NCI-H526 treated with DMSO at 0.1 percent for 48 hours (cell line): ENCODE measurements at regions not wholly inside any gene's neighbourhood (a gene's known extent, or its start where the extent isn't known, plus 50 kb on each side); places are given as distances from the start of the nearest gene placed in this dataset.

Source experiments
- DNase-seq: peaks from one replicate; lab custom pipeline; 2025; lab: John Stamatoyannopoulos, UW

DNA sequence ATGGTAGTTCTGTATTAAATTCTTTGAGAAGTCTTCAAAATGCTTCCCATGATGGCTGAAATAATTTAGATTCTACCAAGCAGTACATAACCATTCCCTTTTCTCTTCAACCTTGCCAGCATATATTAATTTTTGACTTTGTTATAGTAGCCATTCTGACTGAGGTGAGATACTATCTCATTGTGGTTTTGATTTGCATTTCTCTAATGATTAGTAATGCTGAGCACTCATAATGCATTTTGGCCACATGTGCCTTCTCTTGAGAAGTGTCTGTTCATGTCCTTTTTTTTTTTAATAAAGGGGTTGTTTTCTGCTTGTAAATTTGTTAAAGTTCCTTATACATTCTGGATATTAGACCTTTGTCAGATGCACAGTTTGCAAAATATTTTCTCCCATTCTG, 173.9 kb downstream of the CALCRL start:
- DNase-seq: peak; percentile 76

DNA sequence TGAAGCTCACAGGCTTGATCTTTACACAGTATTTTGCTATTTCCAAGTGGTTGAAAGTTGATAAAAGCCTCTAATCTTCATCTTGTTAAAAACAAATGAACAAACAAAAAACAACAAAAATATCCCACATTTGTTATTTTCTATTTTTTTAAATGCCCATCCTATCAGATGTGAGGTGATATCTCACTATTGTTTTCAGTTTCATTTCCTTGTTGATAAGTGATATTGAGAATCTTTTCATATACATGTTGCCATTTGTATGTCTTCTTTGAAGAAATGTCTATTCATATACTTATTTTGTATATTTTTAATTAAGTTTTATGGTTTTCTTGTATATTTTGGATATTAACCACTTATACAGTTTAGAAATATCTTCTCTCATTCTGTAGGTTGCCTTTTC, 175.8 kb downstream of the CALCRL start:
- DNase-seq: no peak

DNA sequence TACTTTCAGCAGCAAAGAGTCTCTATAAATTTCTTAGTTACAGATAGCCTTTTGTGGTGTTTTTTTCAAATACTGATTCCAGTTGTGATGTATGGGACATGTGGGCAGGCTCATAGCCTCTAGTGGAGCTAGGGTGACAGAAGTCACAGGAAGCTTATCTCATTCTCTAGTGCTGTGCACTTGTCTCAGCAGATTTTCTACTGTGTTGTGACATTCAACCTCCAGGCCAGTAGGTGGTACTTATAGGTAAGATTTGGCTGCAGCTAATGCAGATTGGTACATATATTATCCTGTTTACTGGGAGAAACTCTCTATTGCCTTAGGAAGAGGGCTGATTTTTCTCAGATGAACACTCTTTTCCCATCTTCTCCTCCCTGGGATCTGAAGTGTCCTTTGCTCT, 176.2 kb downstream of the CALCRL start:
- DNase-seq: no peak

DNA sequence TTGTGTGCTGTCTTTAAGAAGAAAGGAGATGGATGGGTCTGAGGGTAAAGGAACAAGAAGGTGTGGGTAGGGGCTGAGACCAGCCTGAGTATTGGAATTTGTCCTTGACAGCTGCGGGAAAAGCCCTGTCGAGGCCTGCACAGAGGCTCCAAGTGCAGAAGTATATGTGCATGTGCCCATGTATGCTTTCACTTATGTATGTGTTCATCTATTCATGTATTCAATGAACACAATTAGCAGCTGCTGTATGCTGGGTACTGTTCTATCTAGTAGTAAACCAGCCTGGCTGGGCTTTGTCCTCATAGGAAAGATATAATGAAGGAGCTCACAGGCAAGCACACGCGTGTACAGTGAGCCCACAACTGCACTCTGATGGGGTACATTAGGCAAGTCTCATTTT, 181.4 kb downstream of the CALCRL start:
- no peak for DNase-seq

DNA sequence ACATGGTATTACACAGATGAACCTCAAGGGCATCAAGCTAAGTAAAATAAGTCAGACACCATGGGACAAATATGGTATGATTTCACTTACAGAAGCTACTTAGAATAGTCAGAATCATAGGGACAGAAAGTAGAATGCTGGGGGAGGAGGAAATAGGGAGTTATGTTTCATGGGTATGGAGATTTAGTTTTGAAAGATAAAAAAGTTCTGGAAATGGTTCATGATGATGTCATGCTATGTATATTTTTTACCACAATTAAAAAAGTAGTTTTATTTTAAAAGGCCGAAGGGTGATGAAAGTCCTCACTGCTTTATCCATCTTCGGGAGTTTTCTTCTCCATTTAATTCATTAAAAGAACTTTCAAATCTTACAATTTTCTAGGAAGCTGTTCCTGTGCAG, 181.9 kb downstream of the CALCRL start:
- DNase-seq: no peak

DNA sequence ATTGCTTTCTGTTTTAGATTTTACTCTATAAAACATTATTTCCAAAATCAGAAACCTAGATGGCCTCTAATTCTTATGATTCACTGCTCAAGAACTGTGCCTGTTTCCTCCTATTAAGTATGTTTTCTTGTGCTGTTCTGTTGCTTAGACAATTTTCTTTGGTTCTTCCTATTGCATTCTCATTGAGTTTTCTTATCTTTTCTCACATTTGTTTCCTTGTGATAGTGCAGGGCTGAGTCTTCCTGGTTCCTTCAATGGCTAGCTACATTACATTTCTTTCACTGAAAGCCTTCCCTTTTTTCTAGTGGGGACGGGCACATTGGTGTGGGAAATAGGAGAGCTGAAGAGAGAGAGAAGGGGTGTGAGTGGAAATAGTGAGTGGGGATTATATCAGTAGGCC, 183.4 kb downstream of the CALCRL start:
- DNase-seq: no peak

DNA sequence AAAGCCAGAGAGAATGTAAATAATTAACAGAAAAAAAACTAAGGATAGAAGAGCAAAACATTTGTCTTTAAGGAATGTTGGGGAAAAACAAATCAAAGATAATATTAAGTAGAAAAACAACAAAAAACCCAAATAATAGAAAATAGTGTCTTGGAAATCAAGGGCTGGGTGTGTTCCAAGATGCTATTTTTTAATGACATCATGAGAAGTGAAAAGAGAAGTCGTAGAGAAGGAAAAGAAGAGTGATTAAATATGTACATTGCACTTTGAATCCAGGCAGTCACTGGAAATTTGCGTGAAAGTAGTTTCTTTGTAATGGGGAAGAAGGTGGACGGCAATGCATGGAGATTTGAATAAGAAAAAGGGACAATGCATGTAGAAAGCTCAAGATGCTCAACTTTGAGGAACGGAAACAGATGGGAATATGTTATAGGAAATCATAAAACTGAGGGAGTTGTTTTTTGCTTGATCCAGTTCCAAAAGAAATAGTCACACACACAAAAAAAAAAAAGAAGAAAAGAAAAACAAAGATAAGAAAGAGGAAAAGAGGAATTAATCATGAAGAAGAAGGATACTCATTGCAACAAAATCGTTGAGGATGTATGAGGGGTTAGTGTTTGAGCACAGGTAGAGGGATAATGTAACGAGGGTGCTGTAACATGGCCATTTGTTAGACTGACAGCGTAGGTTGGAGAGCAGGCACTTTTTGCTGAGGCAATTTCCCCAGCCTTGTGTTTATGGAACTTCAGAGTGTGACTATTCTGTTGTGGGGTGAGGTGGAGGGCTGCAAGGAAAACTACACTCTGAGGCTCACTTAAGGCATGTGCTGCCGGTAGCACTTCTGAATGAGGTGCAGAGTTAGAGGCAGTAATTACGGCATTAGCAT, 184.1 kb downstream of the CALCRL start:
- no peak for DNase-seq

DNA sequence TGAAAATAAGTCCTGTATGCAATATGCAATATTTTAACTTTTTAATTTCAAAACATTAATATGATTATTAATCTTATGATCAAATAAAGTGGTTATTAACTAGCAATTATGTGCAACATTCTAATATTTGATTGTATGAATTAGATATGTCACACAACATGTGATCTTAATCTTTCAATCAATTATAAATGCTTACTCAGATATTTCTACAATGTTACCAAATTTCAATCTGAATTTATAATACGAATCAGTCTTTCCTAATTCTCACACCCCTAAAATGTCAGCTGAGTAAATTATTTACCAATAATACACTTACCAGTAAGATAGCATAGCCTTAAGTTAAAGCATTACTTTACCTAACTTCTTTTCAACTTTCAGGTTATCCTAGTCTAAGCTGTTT, 186.3 kb downstream of the CALCRL start:
- no peak for DNase-seq

DNA sequence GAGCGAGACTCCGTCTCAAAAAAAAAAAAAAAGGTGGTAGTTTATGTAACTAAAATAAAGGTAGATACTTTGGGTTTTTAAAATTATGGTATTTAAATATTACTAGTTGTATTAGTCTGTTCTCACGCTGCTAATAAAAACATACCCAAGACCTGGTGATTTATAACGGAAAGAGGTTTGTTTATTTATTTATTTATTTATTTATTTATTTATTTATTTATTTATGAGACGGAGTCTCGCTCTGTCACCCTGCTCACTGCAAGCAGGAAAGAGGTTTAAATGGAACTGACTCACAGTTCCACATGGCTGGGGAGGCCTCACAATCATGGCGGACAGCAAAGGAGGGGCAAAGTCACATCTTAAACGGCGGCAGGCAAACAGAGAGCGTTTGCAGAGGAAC, 196.0 kb downstream of the CALCRL start:
- DNase-seq: no peak

DNA sequence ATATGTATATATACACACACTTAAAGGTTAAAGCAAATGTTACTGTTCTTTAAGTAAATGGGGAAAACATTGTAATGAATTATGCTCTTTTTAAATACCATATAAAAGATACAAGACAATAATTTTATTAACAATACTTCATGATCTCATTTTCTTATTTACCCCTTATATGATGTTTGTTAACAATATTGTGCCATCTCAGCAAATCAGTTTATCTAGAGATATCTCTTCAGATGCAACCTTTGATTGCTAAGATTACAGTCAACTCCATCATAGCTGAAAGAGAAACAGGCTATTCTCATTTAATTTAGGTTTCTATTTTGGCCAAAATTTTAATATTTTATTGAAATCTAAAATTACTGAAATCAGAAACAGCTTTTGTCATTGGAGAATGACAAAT, 197.9 kb downstream of the CALCRL start:
- no peak for DNase-seq

DNA sequence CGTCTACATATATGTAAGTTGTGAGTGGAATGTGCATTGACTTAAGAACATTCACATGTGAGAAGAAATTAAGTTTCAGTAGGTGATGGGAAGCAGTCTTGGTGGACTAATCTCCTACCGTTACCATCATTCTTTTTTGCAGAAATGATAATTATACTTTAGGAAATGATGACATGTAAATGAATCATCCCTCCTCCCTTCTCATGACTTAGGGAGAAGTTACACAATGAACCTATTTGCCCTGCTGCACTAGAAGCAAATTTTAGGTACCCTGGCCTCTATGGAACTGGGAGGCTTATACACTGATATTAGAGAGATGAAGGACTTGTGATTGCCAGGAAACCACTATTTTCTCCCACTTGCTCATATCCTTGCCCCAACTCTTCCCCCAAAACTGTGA, 214.2 kb downstream of the CALCRL start:
- no peak for DNase-seq

DNA sequence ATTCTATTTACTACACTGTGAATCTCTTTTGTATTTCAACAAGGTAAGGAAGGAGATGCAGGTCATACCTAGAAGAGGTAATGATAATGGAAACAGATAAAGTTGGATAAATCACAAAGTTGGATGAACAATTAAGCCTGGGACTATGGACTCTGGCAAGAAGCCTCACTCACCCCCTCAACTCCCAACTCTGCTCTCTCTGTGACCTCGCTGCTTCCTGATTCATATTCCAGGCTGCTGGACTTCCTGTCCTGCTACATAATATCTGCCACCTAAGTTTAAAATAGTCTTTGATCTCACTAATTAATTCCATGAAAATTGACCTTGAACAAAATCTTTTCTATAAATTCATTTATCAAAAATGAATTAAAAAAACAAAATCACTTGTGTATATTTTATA, 215.3 kb downstream of the CALCRL start:
- DNase-seq: no peak

DNA sequence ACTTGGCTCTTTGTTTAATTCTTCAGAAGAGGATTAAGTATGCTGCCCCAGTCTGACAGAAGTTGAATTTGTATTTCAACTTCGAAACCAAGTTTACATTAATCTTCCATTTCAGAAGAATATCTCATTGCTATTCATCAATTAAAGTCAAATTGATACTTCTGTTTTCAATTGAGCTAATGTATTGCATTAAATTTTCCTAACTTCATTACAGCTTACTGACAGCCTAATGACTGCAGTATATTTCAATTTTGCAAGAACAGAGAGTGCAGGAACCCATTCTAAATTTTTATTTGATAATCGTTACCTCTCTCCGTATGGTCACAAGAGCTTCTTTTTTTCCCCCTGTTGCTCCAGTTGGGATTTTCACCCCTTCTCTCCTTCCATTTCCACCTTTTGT, 218.0 kb downstream of the CALCRL start:
- DNase-seq: no peak

DNA sequence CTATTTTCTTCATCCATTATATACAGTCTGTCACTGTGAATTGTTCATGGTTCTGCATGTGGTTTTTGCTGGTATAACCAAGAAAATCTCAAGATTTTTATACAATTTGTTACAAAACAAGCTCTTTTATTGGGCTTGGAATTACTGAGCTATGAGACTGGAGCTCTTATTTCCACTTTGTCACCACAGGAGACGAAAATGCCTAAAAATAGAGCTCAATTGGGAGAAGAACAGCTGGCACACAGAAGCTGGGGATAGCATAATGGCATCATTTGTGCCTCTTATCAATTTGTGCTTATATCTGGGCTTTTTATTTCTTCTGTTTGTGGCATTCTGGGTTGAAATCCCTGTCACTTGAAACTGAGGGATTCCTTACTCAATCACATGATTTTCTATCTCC, 219.1 kb downstream of the CALCRL start:
- DNase-seq: no peak

DNA sequence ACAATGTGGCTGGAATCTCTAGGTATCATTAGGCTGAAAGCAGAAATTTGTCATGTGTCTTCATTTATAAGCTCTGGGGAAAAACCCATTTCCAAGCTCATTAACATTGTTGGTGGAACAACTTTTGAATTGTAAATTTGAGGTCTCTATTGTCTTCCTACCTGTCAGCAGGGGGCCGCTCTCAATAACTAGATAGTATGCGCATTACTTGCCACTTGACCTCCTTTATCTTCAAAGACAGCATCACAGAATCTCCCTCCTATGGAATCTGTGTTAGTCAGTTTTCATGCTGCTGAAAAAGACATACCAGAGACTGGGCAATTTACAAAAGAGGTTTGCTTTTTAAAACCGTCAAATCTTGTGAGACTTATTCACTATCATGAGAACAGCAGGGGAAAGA, 223.1 kb downstream of the CALCRL start:
- DNase-seq: peak; percentile 12

DNA sequence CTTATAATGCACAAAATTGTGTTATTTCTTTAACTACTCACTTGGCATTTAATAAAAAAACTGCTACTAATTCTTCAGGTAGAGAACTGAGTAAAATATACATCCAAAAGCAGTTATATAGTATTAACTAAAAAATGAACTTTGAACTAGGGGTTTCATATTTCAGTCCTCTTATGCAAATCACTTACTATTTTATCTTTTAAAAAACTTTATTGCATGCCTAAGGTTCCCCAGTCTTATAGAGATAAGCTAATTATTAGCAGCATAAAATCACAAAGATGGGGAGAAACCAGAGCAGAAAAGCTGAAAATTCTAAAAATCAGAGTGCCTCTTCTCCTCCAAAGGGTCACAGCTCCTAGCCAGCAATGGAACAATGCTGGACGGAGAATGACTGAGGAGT, 228.0 kb downstream of the CALCRL start:
- peak; percentile 65 for DNase-seq

DNA sequence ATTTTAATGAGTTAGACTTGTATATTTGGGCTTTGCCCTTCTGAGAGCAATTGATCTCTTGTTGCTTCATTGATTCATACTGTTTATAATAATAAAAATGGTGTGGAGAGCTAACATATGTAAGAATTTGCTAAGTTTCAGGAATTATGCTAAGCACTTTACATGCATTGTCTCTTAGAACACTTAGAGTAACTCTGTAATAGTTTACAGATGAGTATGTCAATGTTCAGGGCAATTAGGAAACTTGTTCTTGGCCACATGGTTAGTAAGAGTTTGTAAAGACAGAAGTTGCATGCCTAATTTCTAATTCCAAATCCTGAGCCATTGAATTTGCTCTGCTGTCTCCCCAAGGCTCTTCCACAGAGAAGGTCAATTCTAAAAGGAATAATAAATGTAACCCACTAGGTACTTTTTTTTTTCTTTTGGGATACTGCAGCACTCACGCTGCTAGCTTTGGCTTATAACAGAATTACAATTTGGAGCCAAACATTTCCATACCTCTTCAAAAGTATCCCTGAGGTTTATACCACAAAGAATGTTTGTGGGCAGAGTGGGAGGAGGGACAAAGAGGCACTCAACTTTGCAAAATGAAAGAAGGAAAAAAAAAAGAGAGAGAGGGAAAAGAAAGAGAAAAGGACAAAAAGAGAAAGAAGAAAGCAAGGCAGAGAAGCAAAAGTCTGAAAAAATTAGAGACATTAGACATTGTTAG, 232.4 kb downstream of the CALCRL start:
- no peak for DNase-seq

DNA sequence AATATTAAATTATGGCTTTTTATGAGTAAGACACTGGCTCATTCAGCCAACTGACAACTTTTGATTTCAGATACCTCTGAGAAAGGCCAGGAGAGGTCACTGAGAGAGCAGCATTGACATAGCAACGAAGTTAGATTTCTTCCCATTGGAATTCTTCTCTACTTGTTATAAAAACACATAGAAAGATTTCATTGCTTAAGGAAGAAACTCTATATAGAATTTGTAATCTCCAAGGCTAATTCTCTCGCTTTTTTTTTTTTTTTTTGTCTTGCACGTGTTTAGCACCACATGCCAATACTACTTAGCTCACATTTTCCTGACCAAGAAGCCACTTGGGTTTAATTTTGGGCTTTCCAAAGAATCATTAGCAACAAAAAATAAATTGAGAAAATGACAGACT, 233.7 kb downstream of the CALCRL start:
- no peak for DNase-seq

DNA sequence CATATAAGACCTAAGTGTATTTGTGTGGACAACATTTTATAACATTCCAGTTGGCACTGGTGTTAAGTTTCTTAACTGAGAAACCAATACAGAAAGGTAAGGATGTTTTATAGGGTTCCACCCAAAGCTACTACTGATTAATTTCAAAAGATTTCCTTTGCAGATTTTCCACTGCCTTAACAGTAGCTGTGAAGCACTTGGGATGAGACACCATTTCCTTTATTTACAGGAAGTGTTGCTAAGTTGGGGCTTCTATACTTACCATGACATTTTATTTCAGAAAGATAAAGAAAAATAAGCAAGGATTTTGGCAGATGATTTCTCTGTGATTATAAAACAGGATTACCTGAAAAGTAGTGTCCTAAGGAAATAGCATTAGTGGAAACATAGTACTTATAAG, 234.3 kb downstream of the CALCRL start:
- no peak for DNase-seq

DNA sequence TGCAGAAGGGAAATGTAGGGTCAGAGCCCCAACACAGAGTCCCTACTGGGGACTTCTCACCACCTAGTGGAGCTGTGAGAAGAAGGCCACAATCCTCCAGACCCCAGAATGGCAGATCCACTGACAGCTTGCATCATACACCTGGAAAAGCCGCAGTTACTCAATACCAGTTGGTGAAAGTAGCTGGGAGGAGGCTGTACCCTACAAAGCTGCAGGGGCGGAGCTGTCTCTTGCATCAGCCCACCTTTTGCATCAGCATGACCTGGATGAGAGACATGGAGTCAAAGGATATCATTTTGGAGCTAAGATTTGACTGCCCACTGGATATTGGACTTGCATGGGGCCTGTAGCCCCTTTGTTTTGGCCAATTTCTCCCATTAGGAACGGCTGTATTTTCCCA, 237.3 kb downstream of the CALCRL start:
- DNase-seq: no peak

DNA sequence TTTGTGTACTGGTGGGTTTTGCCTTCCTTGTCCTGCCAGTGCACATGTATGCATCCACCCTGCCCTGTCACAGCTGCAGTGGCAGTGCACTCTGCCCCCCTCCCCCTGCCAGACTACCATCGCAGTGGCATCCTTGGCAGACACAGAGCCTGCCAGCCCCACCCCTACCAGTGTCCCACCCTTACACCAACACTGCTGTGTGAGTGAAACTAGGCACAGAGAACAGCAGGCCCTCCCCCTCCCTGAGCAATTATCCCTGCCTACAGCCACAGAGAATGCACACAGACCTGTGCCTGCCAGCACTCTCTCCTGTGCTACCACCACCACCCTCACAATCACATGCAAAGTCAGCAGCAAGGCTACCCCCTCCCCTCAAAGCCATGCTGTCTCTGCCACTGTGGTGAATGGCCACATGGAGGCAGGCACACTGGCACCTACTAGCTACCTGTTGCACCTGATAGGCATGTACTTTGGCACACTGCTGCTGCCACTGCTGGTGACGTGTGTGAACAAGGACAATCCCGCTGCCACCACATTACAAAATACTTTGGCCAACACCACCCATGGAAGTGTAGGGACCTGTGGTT, 239.8 kb downstream of the CALCRL start:
- no peak for DNase-seq

DNA sequence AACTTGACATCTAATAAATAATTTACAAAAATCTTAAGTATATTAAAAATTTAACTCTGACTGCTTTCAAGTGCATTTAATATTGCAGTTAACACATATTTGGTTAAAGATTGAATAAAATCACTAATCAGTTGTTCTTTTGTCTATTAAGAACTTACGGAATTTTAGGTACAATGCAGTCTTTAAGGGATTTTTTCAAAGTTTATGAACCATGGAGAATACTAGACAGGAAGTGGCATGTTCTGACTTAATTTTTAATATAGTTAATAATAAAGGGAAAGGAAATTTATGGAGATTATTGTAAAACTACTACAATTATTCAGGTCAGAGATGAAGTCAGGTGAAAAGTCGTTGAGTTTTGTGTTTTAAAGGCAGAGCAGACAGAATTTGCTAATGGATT, 240.9 kb downstream of the CALCRL start:
- no peak for DNase-seq

DNA sequence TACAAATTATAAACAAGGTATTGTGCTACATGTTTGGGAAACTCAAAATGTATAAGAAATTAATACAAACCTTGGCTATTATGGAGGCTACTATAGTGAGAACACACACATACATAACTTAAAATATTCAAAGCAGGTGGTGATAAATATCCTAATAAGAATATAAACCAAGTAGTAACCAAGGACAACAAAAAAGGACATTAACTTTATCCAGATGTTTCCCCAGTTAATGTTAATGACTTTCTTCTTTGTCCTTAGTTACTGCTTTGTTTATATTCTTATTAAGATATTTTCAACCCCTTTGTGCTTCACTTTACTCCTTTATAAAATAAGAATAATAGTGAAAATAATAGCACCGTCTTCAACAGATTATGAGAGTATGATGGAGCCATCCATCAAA, 241.6 kb downstream of the CALCRL start:
- no peak for DNase-seq
